ENCODE measurements at regions not wholly inside any gene's neighbourhood (a gene's known extent, or its start where the extent isn't known, plus 50 kb on each side); places are given as distances from the start of the nearest gene placed in this dataset.

DNA sequence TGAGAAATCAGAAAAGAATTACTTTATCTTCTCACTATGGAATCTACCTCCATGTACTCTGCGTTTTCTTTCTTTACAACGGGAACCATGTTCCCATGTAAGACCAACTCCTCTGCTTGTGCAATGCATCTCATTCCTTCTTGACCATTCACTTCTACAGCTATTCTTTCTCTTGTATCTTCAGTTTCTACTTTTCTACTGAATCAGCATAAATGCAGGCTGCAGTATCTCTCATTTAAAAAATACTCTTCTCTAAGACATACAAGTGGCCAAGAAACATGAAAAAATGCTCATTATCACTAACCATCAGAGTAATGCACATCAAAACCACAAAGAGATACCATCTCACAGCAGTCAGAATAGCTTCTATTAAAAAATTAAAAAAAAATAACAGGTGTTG lies 74.1 kb upstream of the NANOGP8 start:
- Histone ChIP-seq H3K4me1 (ENCODE audit: insufficient read depth) (no peaks in the 10 kb centered on the region), H3K36me3 (ENCODE audit: insufficient read depth) (no peaks in the 10 kb centered on the region; the same call in 1 of the 2 replicates), H3F3A (replicated peaks; ENCODE audit: low read depth) (no peaks in the 10 kb centered on the region), H3K4me2 (no peak overlapping the region), H3K4me3 (no peak overlapping the region), H3K27ac (ENCODE audit: low read depth) (no peak overlapping the region), H3K27me3 (ENCODE audit: insufficient read depth) (no peaks in the 10 kb centered on the region), H3K9me2 (ENCODE audit: insufficient read depth) (no peaks in the 10 kb centered on the region; the same call in 1 of the 2 replicates), H2AFZ (no peak overlapping the region), H4K20me1 (replicated peaks; ENCODE audit: insufficient read depth) (no peaks in the 10 kb centered on the region), H3K79me2 (replicated peaks; ENCODE audit: insufficient read depth) (no peaks in the 10 kb centered on the region)
- Mint-ChIP-seq H3K9me3 (no peaks in the 10 kb centered on the region), H3K4me1 (no peaks in the 10 kb centered on the region), H3K36me3 (ENCODE audit: low read depth) (no peaks in the 10 kb centered on the region), H3K27ac (no peak overlapping the region), H3K27me3 (ENCODE audit: insufficient read depth, low read depth, poor library complexity) (no peaks in the 10 kb centered on the region), H3K4me3 (no peak overlapping the region)
- TF ChIP-seq ZNF114 (CRISPR knock-in tag; IDR thresholded peaks at IDR 0.05) (no peak), CREB1 (CRISPR knock-in tag; IDR thresholded peaks at IDR 0.05; ENCODE audit: low read depth) (no peak), EZH2 (IDR thresholded peaks at IDR 0.05; ENCODE audit: low read depth, unreplicated experiment) (no peak), ZNF331 (CRISPR knock-in tag; IDR thresholded peaks at IDR 0.05; ENCODE audit: low read depth) (no peak), EZH2phosphoT487 (IDR thresholded peaks at IDR 0.05; ENCODE audit: unreplicated experiment) (no peak), JUNB (IDR thresholded peaks at IDR 0.05; ENCODE audit: unreplicated experiment) (no peak), STAT1 (IDR thresholded peaks at IDR 0.05; ENCODE audit: unreplicated experiment) (no peak), POLR2AphosphoS5 (IDR thresholded peaks at IDR 0.05; ENCODE audit: low read depth) (no peak)
- TF ChIP-seq, protein P1, sequence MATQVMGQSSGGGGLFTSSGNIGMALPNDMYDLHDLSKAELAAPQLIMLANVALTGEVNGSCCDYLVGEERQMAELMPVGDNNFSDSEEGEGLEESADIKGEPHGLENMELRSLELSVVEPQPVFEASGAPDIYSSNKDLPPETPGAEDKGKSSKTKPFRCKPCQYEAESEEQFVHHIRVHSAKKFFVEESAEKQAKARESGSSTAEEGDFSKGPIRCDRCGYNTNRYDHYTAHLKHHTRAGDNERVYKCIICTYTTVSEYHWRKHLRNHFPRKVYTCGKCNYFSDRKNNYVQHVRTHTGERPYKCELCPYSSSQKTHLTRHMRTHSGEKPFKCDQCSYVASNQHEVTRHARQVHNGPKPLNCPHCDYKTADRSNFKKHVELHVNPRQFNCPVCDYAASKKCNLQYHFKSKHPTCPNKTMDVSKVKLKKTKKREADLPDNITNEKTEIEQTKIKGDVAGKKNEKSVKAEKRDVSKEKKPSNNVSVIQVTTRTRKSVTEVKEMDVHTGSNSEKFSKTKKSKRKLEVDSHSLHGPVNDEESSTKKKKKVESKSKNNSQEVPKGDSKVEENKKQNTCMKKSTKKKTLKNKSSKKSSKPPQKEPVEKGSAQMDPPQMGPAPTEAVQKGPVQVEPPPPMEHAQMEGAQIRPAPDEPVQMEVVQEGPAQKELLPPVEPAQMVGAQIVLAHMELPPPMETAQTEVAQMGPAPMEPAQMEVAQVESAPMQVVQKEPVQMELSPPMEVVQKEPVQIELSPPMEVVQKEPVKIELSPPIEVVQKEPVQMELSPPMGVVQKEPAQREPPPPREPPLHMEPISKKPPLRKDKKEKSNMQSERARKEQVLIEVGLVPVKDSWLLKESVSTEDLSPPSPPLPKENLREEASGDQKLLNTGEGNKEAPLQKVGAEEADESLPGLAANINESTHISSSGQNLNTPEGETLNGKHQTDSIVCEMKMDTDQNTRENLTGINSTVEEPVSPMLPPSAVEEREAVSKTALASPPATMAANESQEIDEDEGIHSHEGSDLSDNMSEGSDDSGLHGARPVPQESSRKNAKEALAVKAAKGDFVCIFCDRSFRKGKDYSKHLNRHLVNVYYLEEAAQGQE (IDR thresholded peaks at IDR 0.05; ENCODE audit: unreplicated experiment), result no peak
- TF ChIP-seq, protein P2, sequence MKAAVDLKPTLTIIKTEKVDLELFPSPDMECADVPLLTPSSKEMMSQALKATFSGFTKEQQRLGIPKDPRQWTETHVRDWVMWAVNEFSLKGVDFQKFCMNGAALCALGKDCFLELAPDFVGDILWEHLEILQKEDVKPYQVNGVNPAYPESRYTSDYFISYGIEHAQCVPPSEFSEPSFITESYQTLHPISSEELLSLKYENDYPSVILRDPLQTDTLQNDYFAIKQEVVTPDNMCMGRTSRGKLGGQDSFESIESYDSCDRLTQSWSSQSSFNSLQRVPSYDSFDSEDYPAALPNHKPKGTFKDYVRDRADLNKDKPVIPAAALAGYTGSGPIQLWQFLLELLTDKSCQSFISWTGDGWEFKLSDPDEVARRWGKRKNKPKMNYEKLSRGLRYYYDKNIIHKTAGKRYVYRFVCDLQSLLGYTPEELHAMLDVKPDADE (IDR thresholded peaks at IDR 0.05), result no peak
- TF ChIP-seq, protein P3, sequence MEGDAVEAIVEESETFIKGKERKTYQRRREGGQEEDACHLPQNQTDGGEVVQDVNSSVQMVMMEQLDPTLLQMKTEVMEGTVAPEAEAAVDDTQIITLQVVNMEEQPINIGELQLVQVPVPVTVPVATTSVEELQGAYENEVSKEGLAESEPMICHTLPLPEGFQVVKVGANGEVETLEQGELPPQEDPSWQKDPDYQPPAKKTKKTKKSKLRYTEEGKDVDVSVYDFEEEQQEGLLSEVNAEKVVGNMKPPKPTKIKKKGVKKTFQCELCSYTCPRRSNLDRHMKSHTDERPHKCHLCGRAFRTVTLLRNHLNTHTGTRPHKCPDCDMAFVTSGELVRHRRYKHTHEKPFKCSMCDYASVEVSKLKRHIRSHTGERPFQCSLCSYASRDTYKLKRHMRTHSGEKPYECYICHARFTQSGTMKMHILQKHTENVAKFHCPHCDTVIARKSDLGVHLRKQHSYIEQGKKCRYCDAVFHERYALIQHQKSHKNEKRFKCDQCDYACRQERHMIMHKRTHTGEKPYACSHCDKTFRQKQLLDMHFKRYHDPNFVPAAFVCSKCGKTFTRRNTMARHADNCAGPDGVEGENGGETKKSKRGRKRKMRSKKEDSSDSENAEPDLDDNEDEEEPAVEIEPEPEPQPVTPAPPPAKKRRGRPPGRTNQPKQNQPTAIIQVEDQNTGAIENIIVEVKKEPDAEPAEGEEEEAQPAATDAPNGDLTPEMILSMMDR (conservative IDR thresholded peaks at IDR 0.05; ENCODE audit: low read depth in 2 of 2), result no peak
- TF ChIP-seq, protein P4, sequence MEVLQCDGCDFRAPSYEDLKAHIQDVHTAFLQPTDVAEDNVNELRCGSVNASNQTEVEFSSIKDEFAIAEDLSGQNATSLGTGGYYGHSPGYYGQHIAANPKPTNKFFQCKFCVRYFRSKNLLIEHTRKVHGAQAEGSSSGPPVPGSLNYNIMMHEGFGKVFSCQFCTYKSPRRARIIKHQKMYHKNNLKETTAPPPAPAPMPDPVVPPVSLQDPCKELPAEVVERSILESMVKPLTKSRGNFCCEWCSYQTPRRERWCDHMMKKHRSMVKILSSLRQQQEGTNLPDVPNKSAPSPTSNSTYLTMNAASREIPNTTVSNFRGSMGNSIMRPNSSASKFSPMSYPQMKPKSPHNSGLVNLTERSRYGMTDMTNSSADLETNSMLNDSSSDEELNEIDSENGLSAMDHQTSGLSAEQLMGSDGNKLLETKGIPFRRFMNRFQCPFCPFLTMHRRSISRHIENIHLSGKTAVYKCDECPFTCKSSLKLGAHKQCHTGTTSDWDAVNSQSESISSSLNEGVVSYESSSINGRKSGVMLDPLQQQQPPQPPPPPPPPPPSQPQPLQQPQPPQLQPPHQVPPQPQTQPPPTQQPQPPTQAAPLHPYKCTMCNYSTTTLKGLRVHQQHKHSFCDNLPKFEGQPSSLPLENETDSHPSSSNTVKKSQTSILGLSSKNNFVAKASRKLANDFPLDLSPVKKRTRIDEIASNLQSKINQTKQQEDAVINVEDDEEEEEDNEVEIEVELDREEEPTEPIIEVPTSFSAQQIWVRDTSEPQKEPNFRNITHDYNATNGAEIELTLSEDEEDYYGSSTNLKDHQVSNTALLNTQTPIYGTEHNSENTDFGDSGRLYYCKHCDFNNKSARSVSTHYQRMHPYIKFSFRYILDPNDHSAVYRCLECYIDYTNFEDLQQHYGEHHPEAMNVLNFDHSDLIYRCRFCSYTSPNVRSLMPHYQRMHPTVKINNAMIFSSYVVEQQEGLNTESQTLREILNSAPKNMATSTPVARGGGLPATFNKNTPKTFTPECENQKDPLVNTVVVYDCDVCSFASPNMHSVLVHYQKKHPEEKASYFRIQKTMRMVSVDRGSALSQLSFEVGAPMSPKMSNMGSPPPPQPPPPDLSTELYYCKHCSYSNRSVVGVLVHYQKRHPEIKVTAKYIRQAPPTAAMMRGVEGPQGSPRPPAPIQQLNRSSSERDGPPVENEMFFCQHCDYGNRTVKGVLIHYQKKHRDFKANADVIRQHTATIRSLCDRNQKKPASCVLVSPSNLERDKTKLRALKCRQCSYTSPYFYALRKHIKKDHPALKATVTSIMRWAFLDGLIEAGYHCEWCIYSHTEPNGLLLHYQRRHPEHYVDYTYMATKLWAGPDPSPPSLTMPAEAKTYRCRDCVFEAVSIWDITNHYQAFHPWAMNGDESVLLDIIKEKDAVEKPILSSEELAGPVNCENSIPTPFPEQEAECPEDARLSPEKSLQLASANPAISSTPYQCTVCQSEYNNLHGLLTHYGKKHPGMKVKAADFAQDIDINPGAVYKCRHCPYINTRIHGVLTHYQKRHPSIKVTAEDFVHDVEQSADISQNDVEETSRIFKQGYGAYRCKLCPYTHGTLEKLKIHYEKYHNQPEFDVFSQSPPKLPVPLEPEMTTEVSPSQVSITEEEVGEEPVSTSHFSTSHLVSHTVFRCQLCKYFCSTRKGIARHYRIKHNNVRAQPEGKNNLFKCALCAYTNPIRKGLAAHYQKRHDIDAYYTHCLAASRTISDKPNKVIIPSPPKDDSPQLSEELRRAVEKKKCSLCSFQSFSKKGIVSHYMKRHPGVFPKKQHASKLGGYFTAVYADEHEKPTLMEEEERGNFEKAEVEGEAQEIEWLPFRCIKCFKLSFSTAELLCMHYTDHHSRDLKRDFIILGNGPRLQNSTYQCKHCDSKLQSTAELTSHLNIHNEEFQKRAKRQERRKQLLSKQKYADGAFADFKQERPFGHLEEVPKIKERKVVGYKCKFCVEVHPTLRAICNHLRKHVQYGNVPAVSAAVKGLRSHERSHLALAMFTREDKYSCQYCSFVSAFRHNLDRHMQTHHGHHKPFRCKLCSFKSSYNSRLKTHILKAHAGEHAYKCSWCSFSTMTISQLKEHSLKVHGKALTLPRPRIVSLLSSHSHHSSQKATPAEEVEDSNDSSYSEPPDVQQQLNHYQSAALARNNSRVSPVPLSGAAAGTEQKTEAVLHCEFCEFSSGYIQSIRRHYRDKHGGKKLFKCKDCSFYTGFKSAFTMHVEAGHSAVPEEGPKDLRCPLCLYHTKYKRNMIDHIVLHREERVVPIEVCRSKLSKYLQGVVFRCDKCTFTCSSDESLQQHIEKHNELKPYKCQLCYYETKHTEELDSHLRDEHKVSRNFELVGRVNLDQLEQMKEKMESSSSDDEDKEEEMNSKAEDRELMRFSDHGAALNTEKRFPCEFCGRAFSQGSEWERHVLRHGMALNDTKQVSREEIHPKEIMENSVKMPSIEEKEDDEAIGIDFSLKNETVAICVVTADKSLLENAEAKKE (CRISPR knock-in tag; IDR thresholded peaks at IDR 0.05), result no peak
- no peak for ATAC-seq
- DNase-seq (ENCODE audit: low spot score), result no peak
